BJ (cell line): ENCODE measurements at regions not wholly inside any gene's neighbourhood (a gene's known extent, or its start where the extent isn't known, plus 50 kb on each side); places are given as distances from the start of the nearest gene placed in this dataset.

Experiments
- CTCF ChIA-PET: fragments of 350-600 bp; formaldehyde crosslinking; extraction: SDS; loops from one replicate; lab custom pipeline; 2021; ENCODE audit warnings: antibody characterized with exemption, inconsistent platforms; lab: Yijun Ruan, JAX
- POLR2A ChIA-PET: fragments of 300-600 bp; sonication (Branson Sonifier 250); formaldehyde crosslinking; extraction: SDS; loops from one replicate; lab custom pipeline; 2021; ENCODE audit warnings: antibody characterized with exemption; lab: Charles Lee
- DNase-seq: peaks from one replicate; pipeline ENCODE4 v3.0.0-alpha.2; 2011; ENCODE audit warnings: low read depth
- H3K27me3 ChIP-seq: 2 replicates; pipeline ENCODE4 v1.6.0; 2011; ENCODE audit warnings: low read length; ENCODE audit not compliant: control insufficient read depth, insufficient read depth
- H3K36me3 ChIP-seq: 2 replicates; pipeline ENCODE4 v1.5.1; 2011; ENCODE audit warnings: low read length; ENCODE audit not compliant: control insufficient read depth, insufficient read depth
- H3K4me3 ChIP-seq: 2 replicates; pipeline ENCODE4 v1.5.1; 2011; ENCODE audit warnings: low read depth, mild to moderate bottlenecking, control low read depth, low read length
- TF ChIP-seq, protein P1 (sequence below): IDR thresholded peaks from 2 replicates; pipeline ENCODE4 v1.5.1; 2011; ENCODE audit warnings: low read depth, mild to moderate bottlenecking, control low read depth, inconsistent platforms, low read length, moderate library complexity; ENCODE audit not compliant: insufficient read depth

- no peak for DNase-seq
- Histone ChIP-seq H3K27me3 (no peaks in the 10 kb centered on the region), H3K4me3 (no peak overlapping the region), H3K36me3 (no peaks in the 10 kb centered on the region)
- CTCF ChIA-PET, result no interaction called here
- TF ChIP-seq, protein P1, sequence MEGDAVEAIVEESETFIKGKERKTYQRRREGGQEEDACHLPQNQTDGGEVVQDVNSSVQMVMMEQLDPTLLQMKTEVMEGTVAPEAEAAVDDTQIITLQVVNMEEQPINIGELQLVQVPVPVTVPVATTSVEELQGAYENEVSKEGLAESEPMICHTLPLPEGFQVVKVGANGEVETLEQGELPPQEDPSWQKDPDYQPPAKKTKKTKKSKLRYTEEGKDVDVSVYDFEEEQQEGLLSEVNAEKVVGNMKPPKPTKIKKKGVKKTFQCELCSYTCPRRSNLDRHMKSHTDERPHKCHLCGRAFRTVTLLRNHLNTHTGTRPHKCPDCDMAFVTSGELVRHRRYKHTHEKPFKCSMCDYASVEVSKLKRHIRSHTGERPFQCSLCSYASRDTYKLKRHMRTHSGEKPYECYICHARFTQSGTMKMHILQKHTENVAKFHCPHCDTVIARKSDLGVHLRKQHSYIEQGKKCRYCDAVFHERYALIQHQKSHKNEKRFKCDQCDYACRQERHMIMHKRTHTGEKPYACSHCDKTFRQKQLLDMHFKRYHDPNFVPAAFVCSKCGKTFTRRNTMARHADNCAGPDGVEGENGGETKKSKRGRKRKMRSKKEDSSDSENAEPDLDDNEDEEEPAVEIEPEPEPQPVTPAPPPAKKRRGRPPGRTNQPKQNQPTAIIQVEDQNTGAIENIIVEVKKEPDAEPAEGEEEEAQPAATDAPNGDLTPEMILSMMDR, result no peak
- POLR2A ChIA-PET, result no interaction called here
Observed at GRCh38 chr2:66836851-66837250, 401.9 kb downstream of the MEIS1 start.

DNA sequence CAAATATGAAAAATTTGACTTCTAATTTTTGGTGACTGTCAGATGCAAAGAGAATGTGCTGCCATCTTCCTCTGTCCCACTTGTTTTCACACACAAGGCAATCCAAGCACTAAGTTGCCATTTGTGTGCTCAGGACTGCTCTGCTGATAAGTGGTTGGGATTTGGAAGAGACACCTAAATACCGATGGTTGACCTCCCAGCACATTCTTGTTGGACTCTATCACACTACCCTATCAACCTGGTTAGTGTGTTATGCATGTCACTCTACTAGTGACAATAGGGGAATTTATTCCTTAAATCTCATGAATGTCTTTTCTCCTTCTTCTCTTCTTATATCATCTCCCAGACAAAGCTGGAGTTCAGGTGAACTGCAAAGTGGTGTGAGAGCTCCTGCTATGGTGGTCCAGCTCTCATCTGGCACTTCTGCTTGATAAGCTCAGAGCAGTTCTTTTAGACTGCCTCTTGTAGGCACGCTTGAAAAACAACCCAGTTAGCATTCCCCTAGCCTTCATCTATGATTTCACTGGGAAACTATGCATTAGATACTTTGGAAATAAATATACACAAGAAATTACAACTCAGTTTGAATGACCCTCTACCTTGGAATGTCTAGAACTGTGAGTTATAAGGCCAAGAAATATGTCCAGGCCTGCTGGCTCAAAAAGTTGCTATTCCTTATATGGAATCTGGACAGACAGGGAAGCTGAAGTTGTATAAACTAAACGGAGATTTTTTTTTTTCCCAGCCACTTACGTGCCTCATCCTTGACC, 404.8 kb downstream of the MEIS1 start:
- Histone ChIP-seq H3K27me3 (no peaks in the 10 kb centered on the region), H3K36me3 (no peaks in the 10 kb centered on the region), H3K4me3 (no peak overlapping the region)
- DNase-seq, result peak; percentile 98
- ChIA-PET CTCF (interaction anchor here (0.6 to 1.5 kb wide), 4 partner anchors 15 to 1217 kb away, joined by 3 to 4 read pairs (median 4); no protein-coding TSS in a partner anchor), POLR2A (interaction anchor here (0.7 kb wide), 2 partner anchors 49 to 290 kb away, joined by 3 read pairs; no protein-coding TSS in a partner anchor)
- TF ChIP-seq, protein P1, result no peak

DNA sequence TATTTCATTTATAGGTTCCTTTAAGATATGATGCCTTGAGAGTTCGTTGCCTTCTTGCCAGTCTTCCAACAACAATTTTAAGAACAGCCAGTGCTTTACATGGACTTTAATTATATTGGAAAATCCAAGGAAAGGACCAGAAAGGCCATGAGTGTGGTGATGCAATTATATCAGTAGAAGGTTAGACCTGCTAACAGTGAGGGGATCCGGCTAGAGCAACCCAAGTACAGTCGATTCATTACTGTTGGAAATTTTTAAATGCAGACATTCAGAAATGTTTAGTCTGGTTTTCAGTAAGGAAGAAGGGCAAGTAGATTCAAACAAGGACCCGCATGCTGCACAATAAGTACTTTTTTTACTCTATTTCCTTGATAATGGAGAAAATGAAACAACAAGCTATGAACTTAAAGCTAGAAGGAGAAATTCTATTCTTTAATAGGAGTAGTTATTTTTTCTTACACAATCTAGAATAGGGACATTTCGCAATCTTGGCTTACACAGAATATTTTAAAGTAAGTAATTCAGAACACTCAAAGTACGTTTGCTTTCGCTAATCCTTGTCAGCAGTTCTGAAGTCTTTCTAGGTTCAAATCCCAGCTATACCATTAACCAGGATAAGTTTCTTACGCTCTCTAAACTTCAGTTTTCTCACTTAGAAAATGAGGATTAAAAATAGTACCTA, 405.5 kb downstream of the MEIS1 start:
- ChIA-PET POLR2A (interaction anchor here (0.6 to 0.7 kb wide), 2 partner anchors 48 to 388 kb away, joined by 3 read pairs; no protein-coding TSS in a partner anchor), CTCF (interaction anchor here (0.6 to 1.5 kb wide), 5 partner anchors 14 to 1217 kb away, joined by 3 to 4 read pairs (median 3); no protein-coding TSS in a partner anchor)
- H3K4me3 ChIP-seq, result no peak overlapping the region
- peak; percentile 19 for DNase-seq
- no peaks in the 10 kb centered on the region for H3K36me3 ChIP-seq
- TF ChIP-seq, protein P1, result no peak
- no peaks in the 10 kb centered on the region for H3K27me3 ChIP-seq

GRCh38 chr2:66843847-66844246, 408.9 kb downstream of the MEIS1 start:
- no peak for DNase-seq
- H3K4me3 ChIP-seq, result no peak overlapping the region
- TF ChIP-seq, protein P1, result no peak
- CTCF ChIA-PET, result interaction anchor here (1.1 kb wide), 1 partner anchor 8 kb away, joined by 3 read pairs; no protein-coding TSS in a partner anchor
- POLR2A ChIA-PET, result no interaction called here
- no peaks in the 10 kb centered on the region for H3K27me3 ChIP-seq
- no peaks in the 10 kb centered on the region for H3K36me3 ChIP-seq

- CTCF ChIA-PET, result interaction anchor here (0.6 to 1.1 kb wide), 2 partner anchors 22 to 1356 kb away, joined by 3 read pairs; no protein-coding TSS in a partner anchor
- no peak for DNase-seq
- TF ChIP-seq, protein P1, result no peak
- Histone ChIP-seq H3K27me3 (no peaks in the 10 kb centered on the region), H3K36me3 (no peaks in the 10 kb centered on the region), H3K4me3 (no peak overlapping the region)
- POLR2A ChIA-PET, result no interaction called here
Observed at GRCh38 chr2:66845307-66845706, 410.4 kb downstream of the MEIS1 start.
